ENCODE measurements at regions not wholly inside any gene's neighbourhood (a gene's known extent, or its start where the extent isn't known, plus 50 kb on each side); places are given as distances from the start of the nearest gene placed in this dataset.

GRCh38 chr13:63651394-63651793, 2235.7 kb upstream of the PCDH20 start:
- DNase-seq (ENCODE audit: extremely low read depth in 1 of 11, low read depth in 9 of 11, low spot score in 4 of 11), result no peak

GRCh38 chr13:63643543-63643942, 2227.9 kb upstream of the PCDH20 start:
- DNase-seq (ENCODE audit: extremely low read depth in 1 of 11, low read depth in 9 of 11, low spot score in 4 of 11), result no peak

- DNase-seq (ENCODE audit: extremely low read depth in 1 of 11, low read depth in 9 of 11, low spot score in 4 of 11), result no peak
Measured at GRCh38 chr13:63636316-63636993, 2220.8 kb upstream of the PCDH20 start.

- DNase-seq (ENCODE audit: extremely low read depth in 1 of 11, low read depth in 9 of 11, low spot score in 4 of 11), result no peak
Measured at GRCh38 chr13:63632321-63632720, 2216.7 kb upstream of the PCDH20 start.

GRCh38 chr13:63631006-63631405, 2215.4 kb upstream of the PCDH20 start:
- DNase-seq (ENCODE audit: extremely low read depth in 1 of 11, low read depth in 9 of 11, low spot score in 4 of 11), result no peak

- DNase-seq (ENCODE audit: extremely low read depth in 1 of 11, low read depth in 9 of 11, low spot score in 4 of 11), result no peak
Measured at GRCh38 chr13:63629591-63629990, 2213.9 kb upstream of the PCDH20 start.

GRCh38 chr13:63628310-63628709, 2212.7 kb upstream of the PCDH20 start:
- DNase-seq (ENCODE audit: extremely low read depth in 1 of 11, low read depth in 9 of 11, low spot score in 4 of 11), result no peak

- DNase-seq (ENCODE audit: extremely low read depth in 1 of 11, low read depth in 9 of 11, low spot score in 4 of 11), result no peak
Measured at GRCh38 chr13:63625869-63626268, 2210.2 kb upstream of the PCDH20 start.

GRCh38 chr13:63614874-63615612, 2199.4 kb upstream of the PCDH20 start:
- DNase-seq (ENCODE audit: extremely low read depth in 1 of 11, low read depth in 9 of 11, low spot score in 4 of 11), result no peak

GRCh38 chr13:63607153-63607552, 2191.5 kb upstream of the PCDH20 start:
- DNase-seq (ENCODE audit: extremely low read depth in 1 of 11, low read depth in 9 of 11, low spot score in 4 of 11), result no peak

GRCh38 chr13:63605962-63606361, 2190.3 kb upstream of the PCDH20 start:
- DNase-seq (ENCODE audit: extremely low read depth in 1 of 11, low read depth in 9 of 11, low spot score in 4 of 11), result no peak

- no peak for DNase-seq (ENCODE audit: extremely low read depth in 1 of 11, low read depth in 9 of 11, low spot score in 4 of 11)
Measured at GRCh38 chr13:63605403-63605802, 2189.8 kb upstream of the PCDH20 start.

- no peak for DNase-seq (ENCODE audit: extremely low read depth in 1 of 11, low read depth in 9 of 11, low spot score in 4 of 11)
Measured at GRCh38 chr13:63595811-63596210, 2180.2 kb upstream of the PCDH20 start.

GRCh38 chr13:63586467-63586866, 2170.8 kb upstream of the PCDH20 start:
- DNase-seq (ENCODE audit: extremely low read depth in 1 of 11, low read depth in 9 of 11, low spot score in 4 of 11), result no peak

GRCh38 chr13:63578796-63579195, 2163.1 kb upstream of the PCDH20 start:
- no peak for DNase-seq (ENCODE audit: extremely low read depth in 1 of 11, low read depth in 9 of 11, low spot score in 4 of 11)

- DNase-seq (ENCODE audit: extremely low read depth in 1 of 11, low read depth in 9 of 11, low spot score in 4 of 11), result no peak
Measured at GRCh38 chr13:63567031-63567430, 2151.4 kb upstream of the PCDH20 start.

GRCh38 chr13:63554157-63554556, 2138.5 kb upstream of the PCDH20 start:
- no peak for DNase-seq (ENCODE audit: extremely low read depth in 1 of 11, low read depth in 9 of 11, low spot score in 4 of 11)

- DNase-seq (ENCODE audit: extremely low read depth in 1 of 11, low read depth in 9 of 11, low spot score in 4 of 11), result no peak
Measured at GRCh38 chr13:63551731-63552130, 2136.1 kb upstream of the PCDH20 start.

- no peak for DNase-seq (ENCODE audit: extremely low read depth in 1 of 11, low read depth in 9 of 11, low spot score in 4 of 11)
Measured at GRCh38 chr13:63546524-63546923, 2130.9 kb upstream of the PCDH20 start.

- no peak for DNase-seq (ENCODE audit: extremely low read depth in 1 of 11, low read depth in 9 of 11, low spot score in 4 of 11)
Measured at GRCh38 chr13:63542770-63543169, 2127.1 kb upstream of the PCDH20 start.

- DNase-seq (ENCODE audit: extremely low read depth in 1 of 11, low read depth in 9 of 11, low spot score in 4 of 11), result no peak
Measured at GRCh38 chr13:63541336-63541735, 2125.7 kb upstream of the PCDH20 start.

Data from renal cortex interstitium (tissue), 11 donors.